ENCODE measurements at regions not wholly inside any gene's neighbourhood (a gene's known extent, or its start where the extent isn't known, plus 50 kb on each side); places are given as distances from the start of the nearest gene placed in this dataset.

- Mint-ChIP-seq H3K27ac (ENCODE audit: low read depth, unreplicated experiment) (no peak overlapping the region), H3K9me3 (ENCODE audit: unreplicated experiment) (peaks cover 29% of the 10 kb centered on the region), H3K27me3 (ENCODE audit: insufficient read depth, unreplicated experiment) (no peaks in the 10 kb centered on the region), H3K4me3 (ENCODE audit: unreplicated experiment) (no peak overlapping the region), H3K4me1 (ENCODE audit: insufficient read depth, unreplicated experiment) (no peaks in the 10 kb centered on the region), H3K36me3 (ENCODE audit: insufficient read depth, unreplicated experiment) (no peaks in the 10 kb centered on the region)
- ChIA-PET POLR2A (no interaction called here), CTCF (no interaction called here)
- intact Hi-C loops (cut with micrococcal nuclease), result no loop called here
- no TSS peak for BruUV-seq (replicated peaks)
- DNase-seq (ENCODE audit: unreplicated experiment), result no peak
- TF ChIP-seq CTCF (IDR thresholded peaks at IDR 0.05; ENCODE audit: unreplicated experiment), result no peak
Measured at GRCh38 chr19:30891051-30891450, 458.2 kb downstream of the TSHZ3 start.

GRCh38 chr19:30890033-30890432 is 459.2 kb downstream of the TSHZ3 start:
- no peak for DNase-seq (ENCODE audit: unreplicated experiment)
- H3K27ac Mint-ChIP-seq (ENCODE audit: low read depth, unreplicated experiment), result no peak overlapping the region
- no peak overlapping the region for H3K4me3 Mint-ChIP-seq (ENCODE audit: unreplicated experiment)
- H3K9me3 Mint-ChIP-seq (ENCODE audit: unreplicated experiment), result peaks cover 29% of the 10 kb centered on the region
- H3K4me1 Mint-ChIP-seq (ENCODE audit: insufficient read depth, unreplicated experiment), result no peaks in the 10 kb centered on the region
- CTCF ChIA-PET, result no interaction called here
- POLR2A ChIA-PET, result no interaction called here
- TF ChIP-seq CTCF (IDR thresholded peaks at IDR 0.05; ENCODE audit: unreplicated experiment), result no peak
- no peaks in the 10 kb centered on the region for H3K36me3 Mint-ChIP-seq (ENCODE audit: insufficient read depth, unreplicated experiment)
- intact Hi-C loops (cut with micrococcal nuclease), result no loop called here
- no TSS peak for BruUV-seq (replicated peaks)
- no peaks in the 10 kb centered on the region for H3K27me3 Mint-ChIP-seq (ENCODE audit: insufficient read depth, unreplicated experiment)

- intact Hi-C loops (cut with micrococcal nuclease), result no loop called here
- Mint-ChIP-seq H3K9me3 (ENCODE audit: unreplicated experiment) (peaks cover 28% of the 10 kb centered on the region), H3K4me3 (ENCODE audit: unreplicated experiment) (no peak overlapping the region), H3K27ac (ENCODE audit: low read depth, unreplicated experiment) (no peak overlapping the region), H3K36me3 (ENCODE audit: insufficient read depth, unreplicated experiment) (no peaks in the 10 kb centered on the region), H3K27me3 (ENCODE audit: insufficient read depth, unreplicated experiment) (no peaks in the 10 kb centered on the region), H3K4me1 (ENCODE audit: insufficient read depth, unreplicated experiment) (no peaks in the 10 kb centered on the region)
- POLR2A ChIA-PET, result no interaction called here
- CTCF ChIA-PET, result interaction anchor here (0.7 kb wide), 1 partner anchor 1047 kb away, joined by 3 read pairs; no protein-coding TSS in a partner anchor
- no peak for TF ChIP-seq CTCF (IDR thresholded peaks at IDR 0.05; ENCODE audit: unreplicated experiment)
- DNase-seq (ENCODE audit: unreplicated experiment), result no peak
- no TSS peak for BruUV-seq (replicated peaks)
Measured at GRCh38 chr19:30888937-30889336, 460.3 kb downstream of the TSHZ3 start.

- no peak for TF ChIP-seq CTCF (IDR thresholded peaks at IDR 0.05; ENCODE audit: unreplicated experiment)
- Mint-ChIP-seq H3K27ac (ENCODE audit: low read depth, unreplicated experiment) (no peak overlapping the region), H3K27me3 (ENCODE audit: insufficient read depth, unreplicated experiment) (no peaks in the 10 kb centered on the region), H3K4me3 (ENCODE audit: unreplicated experiment) (no peak overlapping the region), H3K4me1 (ENCODE audit: insufficient read depth, unreplicated experiment) (no peaks in the 10 kb centered on the region), H3K9me3 (ENCODE audit: unreplicated experiment) (peaks cover 21% of the 10 kb centered on the region), H3K36me3 (ENCODE audit: insufficient read depth, unreplicated experiment) (no peaks in the 10 kb centered on the region)
- ChIA-PET CTCF (interaction anchor here (0.6 to 1.0 kb wide), 3 partner anchors 18 to 1680 kb away, joined by 3 read pairs; no protein-coding TSS in a partner anchor), POLR2A (no interaction called here)
- intact Hi-C loops (cut with micrococcal nuclease), result no loop called here
- DNase-seq (ENCODE audit: unreplicated experiment), result no peak
- no TSS peak for BruUV-seq (replicated peaks)
Measured at GRCh38 chr19:30887042-30887441, 462.2 kb downstream of the TSHZ3 start.
